ENCODE measurements at regions not wholly inside any gene's neighbourhood (a gene's known extent, or its start where the extent isn't known, plus 50 kb on each side); places are given as distances from the start of the nearest gene placed in this dataset.

DNA sequence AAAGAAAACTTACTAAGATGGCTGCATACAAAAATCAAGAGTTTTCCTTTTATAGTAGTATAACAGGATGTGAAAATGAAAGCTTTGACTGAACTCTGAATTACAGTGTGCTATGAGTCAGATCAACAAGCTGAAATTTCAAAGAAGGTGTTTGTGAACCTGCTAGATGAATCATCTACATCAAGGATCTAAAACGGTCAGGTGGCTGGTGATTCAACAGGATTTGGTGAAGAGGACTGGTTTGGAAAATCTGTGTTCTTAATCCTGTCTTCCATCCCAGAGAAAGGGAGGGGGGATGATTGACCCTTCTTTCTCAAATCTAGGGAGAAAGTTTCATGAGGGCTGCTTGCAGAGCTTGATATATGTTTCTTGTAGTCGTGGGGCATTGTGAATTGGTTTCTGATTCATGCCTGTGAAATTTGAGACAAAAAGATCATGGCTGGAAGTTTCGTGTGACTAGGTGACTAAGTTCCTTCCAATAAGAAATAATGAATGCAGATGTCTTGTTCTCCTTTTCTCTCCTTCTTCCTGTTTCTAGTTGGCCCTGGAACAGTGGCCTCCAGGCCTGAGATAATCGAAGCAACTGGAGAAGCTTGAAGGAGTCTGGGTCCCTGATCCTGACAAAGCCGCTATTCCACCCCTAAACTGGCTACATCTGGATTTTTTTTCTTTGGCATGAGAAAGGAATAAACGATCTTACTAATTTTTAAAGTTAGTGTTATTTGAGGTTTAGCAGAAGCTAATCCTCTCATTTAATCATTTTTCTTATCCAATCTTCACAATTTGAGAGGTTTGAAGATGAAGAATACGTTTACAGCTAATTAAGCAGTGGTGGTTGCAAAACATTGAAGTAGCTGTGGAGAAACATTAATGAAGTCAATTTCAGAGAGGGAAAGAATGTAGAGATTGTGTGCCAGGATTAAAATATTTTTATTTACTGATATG lies 67.2 kb downstream of the MRPS30 start:
- no peak for TF ChIP-seq POLR2AphosphoS5 (IDR thresholded peaks at IDR 0.05)
- no peak for TF ChIP-seq CTCF (IDR thresholded peaks at IDR 0.05; ENCODE audit: poor library complexity, severe bottlenecking)
- no peak for TF ChIP-seq EZH2 (IDR thresholded peaks at IDR 0.05; ENCODE audit: borderline replicate concordance, insufficient read depth, low read length, poor library complexity, severe bottlenecking)
- no peak for TF ChIP-seq EP300 (conservative IDR thresholded peaks at IDR 0.05; ENCODE audit: poor library complexity, severe bottlenecking)
- no peak for TF ChIP-seq SMC3 (conservative IDR thresholded peaks at IDR 0.05; ENCODE audit: poor library complexity)
- TF ChIP-seq, protein P1, sequence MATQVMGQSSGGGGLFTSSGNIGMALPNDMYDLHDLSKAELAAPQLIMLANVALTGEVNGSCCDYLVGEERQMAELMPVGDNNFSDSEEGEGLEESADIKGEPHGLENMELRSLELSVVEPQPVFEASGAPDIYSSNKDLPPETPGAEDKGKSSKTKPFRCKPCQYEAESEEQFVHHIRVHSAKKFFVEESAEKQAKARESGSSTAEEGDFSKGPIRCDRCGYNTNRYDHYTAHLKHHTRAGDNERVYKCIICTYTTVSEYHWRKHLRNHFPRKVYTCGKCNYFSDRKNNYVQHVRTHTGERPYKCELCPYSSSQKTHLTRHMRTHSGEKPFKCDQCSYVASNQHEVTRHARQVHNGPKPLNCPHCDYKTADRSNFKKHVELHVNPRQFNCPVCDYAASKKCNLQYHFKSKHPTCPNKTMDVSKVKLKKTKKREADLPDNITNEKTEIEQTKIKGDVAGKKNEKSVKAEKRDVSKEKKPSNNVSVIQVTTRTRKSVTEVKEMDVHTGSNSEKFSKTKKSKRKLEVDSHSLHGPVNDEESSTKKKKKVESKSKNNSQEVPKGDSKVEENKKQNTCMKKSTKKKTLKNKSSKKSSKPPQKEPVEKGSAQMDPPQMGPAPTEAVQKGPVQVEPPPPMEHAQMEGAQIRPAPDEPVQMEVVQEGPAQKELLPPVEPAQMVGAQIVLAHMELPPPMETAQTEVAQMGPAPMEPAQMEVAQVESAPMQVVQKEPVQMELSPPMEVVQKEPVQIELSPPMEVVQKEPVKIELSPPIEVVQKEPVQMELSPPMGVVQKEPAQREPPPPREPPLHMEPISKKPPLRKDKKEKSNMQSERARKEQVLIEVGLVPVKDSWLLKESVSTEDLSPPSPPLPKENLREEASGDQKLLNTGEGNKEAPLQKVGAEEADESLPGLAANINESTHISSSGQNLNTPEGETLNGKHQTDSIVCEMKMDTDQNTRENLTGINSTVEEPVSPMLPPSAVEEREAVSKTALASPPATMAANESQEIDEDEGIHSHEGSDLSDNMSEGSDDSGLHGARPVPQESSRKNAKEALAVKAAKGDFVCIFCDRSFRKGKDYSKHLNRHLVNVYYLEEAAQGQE (IDR thresholded peaks at IDR 0.05; ENCODE audit: borderline replicate concordance) = no peak
